Fibroblast of mammary gland (primary cell): ENCODE measurements at regions not wholly inside any gene's neighbourhood (a gene's known extent, or its start where the extent isn't known, plus 50 kb on each side); places are given as distances from the start of the nearest gene placed in this dataset.

Experiments
- DNase-seq: peaks from one replicate; pipeline ENCODE4 v3.0.0-alpha.2; 2010; ENCODE audit warnings: low read depth
- H3K4me3 ChIP-seq: 2 replicates; pipeline ENCODE4 v1.5.1; 2011; ENCODE audit warnings: low read depth, mild to moderate bottlenecking, low read length, moderate library complexity; ENCODE audit not compliant: control insufficient read depth
- CTCF ChIP-seq: conservative IDR thresholded peaks from 2 replicates; pipeline ENCODE4 v1.5.1; 2011; ENCODE audit warnings: low read depth, low read length, inconsistent platforms; ENCODE audit not compliant: control insufficient read depth, insufficient read depth

GRCh38 chr11:111011275-111011594, 234.3 kb upstream of the POU2AF2 start:
- H3K4me3 ChIP-seq, result no peak overlapping the region
- no peak for TF ChIP-seq CTCF
- no peak for DNase-seq

DNA sequence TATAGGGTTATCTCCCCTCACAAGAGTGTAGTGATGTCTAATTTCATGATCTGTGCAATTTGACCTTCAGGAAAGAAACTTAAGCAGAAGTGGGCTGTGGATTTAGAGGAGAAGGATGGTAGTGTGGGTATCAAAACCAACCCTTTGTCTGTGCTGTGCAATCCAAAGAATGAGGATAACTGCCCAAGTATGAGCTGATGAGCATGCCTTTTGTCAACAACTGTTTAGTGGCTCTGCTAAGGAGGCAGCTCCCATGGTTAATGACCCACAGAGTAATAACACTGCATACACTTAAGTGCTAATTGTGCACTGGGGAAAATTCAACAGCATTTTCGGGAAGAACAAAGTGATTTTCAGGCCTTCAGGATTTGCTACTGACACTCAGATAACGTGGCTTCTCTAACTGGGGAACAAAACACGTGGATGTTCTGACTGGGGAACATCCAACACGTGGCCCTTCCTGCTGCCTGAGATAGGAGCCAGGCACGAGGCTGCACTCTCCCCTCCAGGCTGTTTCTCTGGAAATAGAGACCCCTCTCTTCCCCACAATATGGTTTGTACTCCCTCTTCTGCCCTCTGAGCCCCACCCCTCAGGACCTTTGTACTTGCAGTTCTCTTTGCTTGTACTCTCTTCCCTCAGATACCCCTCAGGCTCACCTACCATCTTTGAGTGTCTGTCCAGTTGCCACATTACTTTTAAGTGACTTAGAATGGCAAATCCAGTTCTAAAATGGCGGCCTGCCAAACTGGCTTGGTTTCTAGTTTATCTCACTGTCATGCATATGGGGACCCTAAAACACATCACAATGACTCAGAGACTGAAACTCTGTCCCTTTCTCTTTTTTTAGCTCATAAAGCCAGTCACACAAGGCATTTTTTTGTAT, 234.9 kb upstream of the POU2AF2 start:
- H3K4me3 ChIP-seq, result no peak overlapping the region
- DNase-seq, result no peak
- no peak for TF ChIP-seq CTCF

GRCh38 chr11:111006227-111006626, 239.3 kb upstream of the POU2AF2 start:
- no peak for TF ChIP-seq CTCF
- H3K4me3 ChIP-seq, result no peak overlapping the region
- no peak for DNase-seq

DNA sequence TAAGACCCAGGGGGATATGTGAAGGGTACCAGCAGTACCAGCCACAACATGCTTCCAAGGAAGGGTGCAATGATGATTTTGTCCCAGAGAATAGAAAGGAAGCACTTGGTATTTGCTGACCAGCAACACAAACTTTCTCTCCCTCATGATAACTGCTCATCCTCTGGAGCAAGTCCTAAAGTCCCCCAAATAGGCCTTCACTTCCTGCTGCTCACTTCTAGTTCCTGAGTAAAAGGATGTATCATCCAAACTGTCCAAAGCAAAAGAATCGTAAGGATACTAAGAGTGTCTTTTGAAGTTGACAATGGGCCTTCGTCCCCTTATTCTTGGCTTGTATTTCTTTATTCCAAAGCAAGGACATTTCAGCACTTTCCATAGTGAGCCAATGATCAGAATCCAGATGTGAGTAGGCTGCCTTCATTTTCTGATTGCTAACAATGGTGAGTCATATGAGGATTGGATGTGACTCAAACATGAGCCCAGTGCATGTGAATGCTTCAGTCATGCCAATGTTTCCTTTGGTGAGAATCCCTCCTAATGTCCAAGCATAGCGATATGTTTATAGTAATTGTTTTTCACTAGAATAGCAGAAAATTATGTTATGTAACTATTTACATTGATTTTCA, 243.4 kb upstream of the POU2AF2 start:
- peak; percentile 96 for DNase-seq
- no peak overlapping the region for H3K4me3 ChIP-seq
- TF ChIP-seq CTCF, result no peak

DNA sequence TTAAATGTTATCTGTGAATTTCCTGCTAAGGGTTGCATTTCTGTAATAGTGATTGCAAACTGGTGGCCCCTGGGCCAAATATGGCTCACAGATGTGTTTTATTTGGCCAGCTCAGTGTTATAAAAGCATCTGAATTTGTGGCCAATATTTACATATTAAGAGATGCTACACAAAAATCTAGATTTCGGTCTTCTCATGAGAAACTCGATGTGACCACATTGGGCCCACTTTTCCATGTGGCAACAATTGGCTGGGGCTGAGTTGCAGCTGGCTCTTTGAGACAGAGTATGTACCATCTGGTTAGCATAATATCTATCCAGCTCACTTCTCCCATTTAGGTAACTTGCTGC, 244.5 kb upstream of the POU2AF2 start:
- H3K4me3 ChIP-seq, result no peak overlapping the region
- TF ChIP-seq CTCF, result no peak
- DNase-seq, result peak; percentile 52

- H3K4me3 ChIP-seq, result no peak overlapping the region
- TF ChIP-seq CTCF, result no peak
- peak; percentile 68 for DNase-seq
Measured at GRCh38 chr11:111000400-111001080, 245.0 kb upstream of the POU2AF2 start.
